ENCODE measurements at regions not wholly inside any gene's neighbourhood (a gene's known extent, or its start where the extent isn't known, plus 50 kb on each side); places are given as distances from the start of the nearest gene placed in this dataset.

GRCh38 chr18:37617623-37618022 is 52.0 kb upstream of the CELF4 start:
- Mint-ChIP-seq H3K27ac (no peak overlapping the region), H3K4me1 (ENCODE audit: low read depth in 2 of 2) (no peaks in the 10 kb centered on the region), H3K27me3 (no peaks in the 10 kb centered on the region), H3K36me3 (ENCODE audit: insufficient read depth) (no peaks in the 10 kb centered on the region), H3K9me3 (peaks cover 0 to 14% of the 10 kb centered on the region in 2 donors), H3K4me3 (no peak overlapping the region)
- ATAC-seq (replicated peaks) (no peak), DNase-seq (no peak)
